22Rv1 (cell line): ENCODE measurements at regions not wholly inside any gene's neighbourhood (a gene's known extent, or its start where the extent isn't known, plus 50 kb on each side); places are given as distances from the start of the nearest gene placed in this dataset.

Experiments
- H3K27ac ChIP-seq: fragments of 450-650 bp; 2 replicates; pipeline ENCODE4 v1.5.1; 2017
- ZFX ChIP-seq: fragments of 450-650 bp; IDR thresholded peaks from 2 replicates; pipeline ENCODE4 v1.6.1; 2017; ENCODE audit warnings: antibody characterized with exemption, borderline replicate concordance
- TF ChIP-seq, protein P1 (sequence below): fragments of 450-650 bp; IDR thresholded peaks from 2 replicates; pipeline ENCODE4 v1.5.1; 2017; ENCODE audit warnings: mild to moderate bottlenecking

- no peak for TF ChIP-seq ZFX
- TF ChIP-seq, protein P1, sequence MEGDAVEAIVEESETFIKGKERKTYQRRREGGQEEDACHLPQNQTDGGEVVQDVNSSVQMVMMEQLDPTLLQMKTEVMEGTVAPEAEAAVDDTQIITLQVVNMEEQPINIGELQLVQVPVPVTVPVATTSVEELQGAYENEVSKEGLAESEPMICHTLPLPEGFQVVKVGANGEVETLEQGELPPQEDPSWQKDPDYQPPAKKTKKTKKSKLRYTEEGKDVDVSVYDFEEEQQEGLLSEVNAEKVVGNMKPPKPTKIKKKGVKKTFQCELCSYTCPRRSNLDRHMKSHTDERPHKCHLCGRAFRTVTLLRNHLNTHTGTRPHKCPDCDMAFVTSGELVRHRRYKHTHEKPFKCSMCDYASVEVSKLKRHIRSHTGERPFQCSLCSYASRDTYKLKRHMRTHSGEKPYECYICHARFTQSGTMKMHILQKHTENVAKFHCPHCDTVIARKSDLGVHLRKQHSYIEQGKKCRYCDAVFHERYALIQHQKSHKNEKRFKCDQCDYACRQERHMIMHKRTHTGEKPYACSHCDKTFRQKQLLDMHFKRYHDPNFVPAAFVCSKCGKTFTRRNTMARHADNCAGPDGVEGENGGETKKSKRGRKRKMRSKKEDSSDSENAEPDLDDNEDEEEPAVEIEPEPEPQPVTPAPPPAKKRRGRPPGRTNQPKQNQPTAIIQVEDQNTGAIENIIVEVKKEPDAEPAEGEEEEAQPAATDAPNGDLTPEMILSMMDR = no peak
- H3K27ac ChIP-seq = no peak overlapping the region
Measured at GRCh38 chr3:98968824-98969223, 67.3 kb upstream of the DCBLD2 start.

DNA sequence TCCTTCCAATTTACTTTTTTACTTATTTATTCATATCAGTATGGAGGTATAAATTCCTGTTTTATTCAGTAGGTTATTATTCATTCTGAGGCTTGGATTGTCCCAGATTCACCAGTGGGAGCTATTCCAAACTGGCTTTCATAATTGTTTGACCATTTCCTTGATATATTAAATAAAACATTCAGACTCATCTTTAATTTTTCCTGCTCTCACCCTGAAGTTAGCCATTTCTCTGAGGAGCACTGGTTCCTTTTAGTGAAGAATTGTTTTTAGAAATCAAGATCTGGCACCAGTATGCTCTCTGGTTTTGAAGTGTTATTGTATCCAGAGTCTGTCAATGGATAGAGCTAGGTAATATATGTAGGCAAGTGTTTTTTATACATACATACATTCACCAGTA is 66.9 kb upstream of the DCBLD2 start:
- H3K27ac ChIP-seq = no peak overlapping the region
- no peak for TF ChIP-seq ZFX
- TF ChIP-seq, protein P1 = no peak

DNA sequence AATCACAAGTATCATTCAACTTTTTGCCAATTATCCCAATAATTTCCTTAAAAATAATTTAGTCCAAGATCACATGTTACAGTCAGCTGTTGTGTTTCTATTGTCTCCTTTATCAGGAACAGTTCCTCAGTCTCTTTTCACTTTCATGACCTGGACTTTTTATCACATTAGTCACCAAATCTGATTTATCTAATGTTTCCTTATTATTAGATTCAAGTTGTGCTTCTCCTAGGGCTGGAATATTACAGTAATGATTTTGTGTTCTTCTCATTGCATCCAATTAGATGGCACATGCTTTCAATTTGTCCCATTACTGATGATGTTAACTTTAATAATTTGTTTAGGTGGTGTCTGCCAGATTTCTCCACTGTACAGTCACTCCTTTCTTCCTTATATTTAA is 66.3 kb upstream of the DCBLD2 start:
- H3K27ac ChIP-seq = no peak overlapping the region
- no peak for TF ChIP-seq ZFX
- TF ChIP-seq, protein P1 = no peak

GRCh38 chr3:98966862-98967546 is 65.5 kb upstream of the DCBLD2 start:
- TF ChIP-seq ZFX = no peak
- TF ChIP-seq, protein P1 = no peak
- H3K27ac ChIP-seq = no peak overlapping the region

DNA sequence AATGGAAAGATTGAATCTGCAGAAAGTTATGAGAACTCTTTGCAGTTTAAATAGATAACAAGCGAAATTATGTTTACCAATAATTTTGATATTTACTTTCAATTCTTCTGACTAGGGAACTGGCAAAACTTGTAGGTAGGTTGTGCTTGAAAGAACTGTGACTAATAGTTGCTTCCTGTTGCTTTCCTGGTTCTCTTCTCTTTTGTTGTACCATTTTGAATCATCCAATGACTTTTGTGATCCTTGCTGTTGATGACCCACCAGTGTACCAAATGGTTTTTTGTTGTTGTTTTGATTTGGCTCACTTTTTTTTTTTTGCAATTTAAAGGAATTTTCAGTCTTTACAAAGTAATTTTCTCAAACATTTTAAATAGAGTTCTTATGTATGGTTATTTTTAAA is 64.9 kb upstream of the DCBLD2 start:
- no peak overlapping the region for H3K27ac ChIP-seq
- TF ChIP-seq, protein P1 = no peak
- TF ChIP-seq ZFX = no peak

- no peak overlapping the region for H3K27ac ChIP-seq
- TF ChIP-seq, protein P1 = no peak
- TF ChIP-seq ZFX = no peak
Measured at GRCh38 chr3:98964784-98965183, 63.3 kb upstream of the DCBLD2 start.

DNA sequence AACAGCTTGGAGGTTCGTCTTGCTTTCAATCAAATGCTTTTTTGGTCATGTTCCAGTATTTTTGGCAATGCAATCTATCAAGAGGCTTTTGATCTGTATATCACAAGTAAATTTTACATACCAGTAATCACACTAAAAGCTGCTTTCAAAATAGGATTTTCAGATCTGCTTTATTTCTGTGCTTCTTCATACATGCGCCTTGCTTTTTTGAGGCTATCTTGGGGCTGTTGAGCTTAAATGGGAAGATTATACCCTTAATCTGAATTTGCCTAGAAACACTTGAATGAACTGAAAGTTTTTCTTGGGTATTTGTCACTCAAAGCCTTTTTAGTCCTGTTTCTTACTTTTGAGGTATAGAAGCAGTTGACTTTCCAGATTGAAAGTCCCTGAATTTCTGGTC is 62.1 kb upstream of the DCBLD2 start:
- TF ChIP-seq, protein P1 = no peak
- no peak for TF ChIP-seq ZFX
- no peak overlapping the region for H3K27ac ChIP-seq
